GM19239 (cell line): ENCODE measurements at regions not wholly inside any gene's neighbourhood (a gene's known extent, or its start where the extent isn't known, plus 50 kb on each side); places are given as distances from the start of the nearest gene placed in this dataset.

ENCODE experiments used
- DNase-seq: peaks from one replicate; pipeline ENCODE4 v3.0.0; 2011; ENCODE audit warnings: low spot score; ENCODE audit not compliant: insufficient read length
- FAIRE-seq: peaks from 2 replicates; lab custom pipeline; 2011; peaks lifted over from hg19 to GRCh38; lab: Jason Lieb, UNC

GRCh38 chr4:152118819-152119553, 358.2 kb upstream of the GATB start:
- DNase-seq = no peak
- FAIRE-seq = no peak

GRCh38 chr4:152117933-152118507, 357.2 kb upstream of the GATB start:
- FAIRE-seq (no peak), DNase-seq (no peak)

GRCh38 chr4:152117520-152117919, 356.7 kb upstream of the GATB start:
- FAIRE-seq (no peak), DNase-seq (no peak)

GRCh38 chr4:152117054-152117453, 356.2 kb upstream of the GATB start:
- no peak for FAIRE-seq
- DNase-seq = no peak

GRCh38 chr4:152115794-152116193, 355.0 kb upstream of the GATB start:
- peak; percentile 82 for FAIRE-seq
- DNase-seq = no peak

GRCh38 chr4:152115118-152115517, 354.3 kb upstream of the GATB start:
- FAIRE-seq (no peak), DNase-seq (no peak)

GRCh38 chr4:152114562-152114961, 353.8 kb upstream of the GATB start:
- DNase-seq = no peak
- no peak for FAIRE-seq

- DNase-seq = peak; percentile 42
- FAIRE-seq = peak; percentile 96
These were observed 352.1 kb upstream of the GATB start for GRCh38 chr4:152112887-152113286.

GRCh38 chr4:152112190-152112589, 351.4 kb upstream of the GATB start:
- FAIRE-seq = no peak
- no peak for DNase-seq

- no peak for DNase-seq
These were observed 350.0 kb upstream of the GATB start for GRCh38 chr4:152110780-152111179.

GRCh38 chr4:152109531-152110509, 349.0 kb upstream of the GATB start:
- DNase-seq = no peak
- FAIRE-seq = peak; percentile 11

More at GRCh38 chr4:152110780-152111179, 350.0 kb upstream of the GATB start:
- FAIRE-seq = peak; percentile 11

- no peak for FAIRE-seq
- DNase-seq = no peak
These were observed 347.1 kb upstream of the GATB start for GRCh38 chr4:152107736-152108500.

GRCh38 chr4:152106781-152107321, 346.0 kb upstream of the GATB start:
- no peak for FAIRE-seq
- no peak for DNase-seq

GRCh38 chr4:152106113-152106763, 345.4 kb upstream of the GATB start:
- no peak for FAIRE-seq
- DNase-seq = no peak

- no peak for FAIRE-seq
- DNase-seq = no peak
These were observed 344.1 kb upstream of the GATB start for GRCh38 chr4:152104901-152105357.

GRCh38 chr4:152104356-152104755, 343.5 kb upstream of the GATB start:
- no peak for FAIRE-seq
- no peak for DNase-seq

- no peak for DNase-seq
- no peak for FAIRE-seq
These were observed 342.5 kb upstream of the GATB start for GRCh38 chr4:152103181-152103901.

GRCh38 chr4:152102436-152103000, 341.7 kb upstream of the GATB start:
- FAIRE-seq (no peak), DNase-seq (no peak)
